ENCODE measurements at regions not wholly inside any gene's neighbourhood (a gene's known extent, or its start where the extent isn't known, plus 50 kb on each side); places are given as distances from the start of the nearest gene placed in this dataset.

GRCh38 chr6:88455317-88455716, 289.2 kb upstream of the CNR1 start:
- Histone ChIP-seq H2AFZ (ENCODE audit: low read length) (no peak overlapping the region), H3K27ac (ENCODE audit: low read length) (no peak overlapping the region), H3K9ac (ENCODE audit: low read length) (no peak overlapping the region), H4K20me1 (ENCODE audit: insufficient read depth, low read length) (no peaks in the 10 kb centered on the region), H3K9me3 (replicated peaks; ENCODE audit: insufficient read depth, low read length) (no peaks in the 10 kb centered on the region), H3K4me2 (ENCODE audit: low read depth, low read length) (no peak overlapping the region), H3K4me3 (ENCODE audit: low read length) (no peak overlapping the region), H3K9me2 (replicated peaks; ENCODE audit: insufficient read depth, low read length) (no peaks in the 10 kb centered on the region), H3K36me3 (replicated peaks; ENCODE audit: insufficient read depth, low read length) (no peaks in the 10 kb centered on the region), H3F3A (ENCODE audit: insufficient read depth, low read length) (no peaks in the 10 kb centered on the region), H3K4me1 (ENCODE audit: low read length) (no peaks in the 10 kb centered on the region), H3K27me3 (replicated peaks; ENCODE audit: insufficient read depth, low read length) (no peaks in the 10 kb centered on the region), H3K79me2 (ENCODE audit: low read length) (no peaks in the 10 kb centered on the region)
- no peak for DNase-seq
- no peak for TF ChIP-seq CTCF (IDR thresholded peaks at IDR 0.05; ENCODE audit: low read length)
- no peak for TF ChIP-seq EZH2phosphoT487 (IDR thresholded peaks at IDR 0.05; ENCODE audit: low read length)
- no peak for TF ChIP-seq EZH2 (optimal IDR thresholded peaks at IDR 0.05; ENCODE audit: low read depth, low read length)

- H3K9me2 ChIP-seq (replicated peaks; ENCODE audit: insufficient read depth, low read length) = no peaks in the 10 kb centered on the region
- no peaks in the 10 kb centered on the region for H4K20me1 ChIP-seq (ENCODE audit: insufficient read depth, low read length)
- H3K9ac ChIP-seq (ENCODE audit: low read length) = no peak overlapping the region
- no peak overlapping the region for H2AFZ ChIP-seq (ENCODE audit: low read length)
- DNase-seq = no peak
- no peaks in the 10 kb centered on the region for H3F3A ChIP-seq (ENCODE audit: insufficient read depth, low read length)
- no peaks in the 10 kb centered on the region for H3K9me3 ChIP-seq (replicated peaks; ENCODE audit: insufficient read depth, low read length)
- TF ChIP-seq EZH2 (optimal IDR thresholded peaks at IDR 0.05; ENCODE audit: low read depth, low read length) (no peak), CTCF (IDR thresholded peaks at IDR 0.05; ENCODE audit: low read length) (no peak), EZH2phosphoT487 (IDR thresholded peaks at IDR 0.05; ENCODE audit: low read length) (no peak)
- H3K4me1 ChIP-seq (ENCODE audit: low read length) = no peaks in the 10 kb centered on the region
- H3K27me3 ChIP-seq (replicated peaks; ENCODE audit: insufficient read depth, low read length) = no peaks in the 10 kb centered on the region
- no peaks in the 10 kb centered on the region for H3K79me2 ChIP-seq (ENCODE audit: low read length)
- no peaks in the 10 kb centered on the region for H3K36me3 ChIP-seq (replicated peaks; ENCODE audit: insufficient read depth, low read length)
- no peak overlapping the region for H3K4me3 ChIP-seq (ENCODE audit: low read length)
- no peak overlapping the region for H3K27ac ChIP-seq (ENCODE audit: low read length)
- no peak overlapping the region for H3K4me2 ChIP-seq (ENCODE audit: low read depth, low read length)
These were observed 288.5 kb upstream of the CNR1 start for GRCh38 chr6:88454658-88455057.

- DNase-seq = no peak
- Histone ChIP-seq H3K27me3 (replicated peaks; ENCODE audit: insufficient read depth, low read length) (no peaks in the 10 kb centered on the region), H3K9me2 (replicated peaks; ENCODE audit: insufficient read depth, low read length) (no peaks in the 10 kb centered on the region), H3K9ac (ENCODE audit: low read length) (no peak overlapping the region), H3K4me1 (ENCODE audit: low read length) (no peaks in the 10 kb centered on the region), H3K79me2 (ENCODE audit: low read length) (no peaks in the 10 kb centered on the region), H3K36me3 (replicated peaks; ENCODE audit: insufficient read depth, low read length) (no peaks in the 10 kb centered on the region), H3F3A (ENCODE audit: insufficient read depth, low read length) (no peaks in the 10 kb centered on the region), H4K20me1 (ENCODE audit: insufficient read depth, low read length) (no peaks in the 10 kb centered on the region), H3K9me3 (replicated peaks; ENCODE audit: insufficient read depth, low read length) (no peaks in the 10 kb centered on the region), H3K4me2 (ENCODE audit: low read depth, low read length) (no peak overlapping the region), H2AFZ (ENCODE audit: low read length) (no peak overlapping the region), H3K27ac (ENCODE audit: low read length) (no peak overlapping the region), H3K4me3 (ENCODE audit: low read length) (no peak overlapping the region)
- no peak for TF ChIP-seq EZH2 (optimal IDR thresholded peaks at IDR 0.05; ENCODE audit: low read depth, low read length)
- no peak for TF ChIP-seq CTCF (IDR thresholded peaks at IDR 0.05; ENCODE audit: low read length)
- TF ChIP-seq EZH2phosphoT487 (IDR thresholded peaks at IDR 0.05; ENCODE audit: low read length) = no peak
These were observed 283.6 kb upstream of the CNR1 start for GRCh38 chr6:88449770-88450169.

All from MM.1S (cell line).